ENCODE measurements at regions not wholly inside any gene's neighbourhood (a gene's known extent, or its start where the extent isn't known, plus 50 kb on each side); places are given as distances from the start of the nearest gene placed in this dataset.

GRCh38 chr2:144011553-144011952 is 508.4 kb downstream of the ZEB2 start:
- no peak for TF ChIP-seq RARB (CRISPR knock-in tag; IDR thresholded peaks at IDR 0.05)
- TF ChIP-seq ZFP3 (CRISPR knock-in tag; IDR thresholded peaks at IDR 0.05): no peak
